ENCODE measurements at regions not wholly inside any gene's neighbourhood (a gene's known extent, or its start where the extent isn't known, plus 50 kb on each side); places are given as distances from the start of the nearest gene placed in this dataset.

- Mint-ChIP-seq H3K27ac (no peak overlapping the region), H3K4me1 (no peaks in the 10 kb centered on the region), H3K4me3 (no peak overlapping the region), H3K27me3 (peaks cover 4% of the 10 kb centered on the region), H3K9me3 (ENCODE audit: insufficient read depth) (no peaks in the 10 kb centered on the region)
- no peak for DNase-seq
- CTCF ChIA-PET, result no interaction called here
- POLR2A ChIA-PET, result no interaction called here
- Histone ChIP-seq H3K27ac (ENCODE audit: low read length in 2 of 2) (no peak overlapping the region), H3K79me2 (ENCODE audit: control insufficient read depth, insufficient read depth, low read length) (no peaks in the 10 kb centered on the region), H3K9me3 (ENCODE audit: control extremely low read depth in 1 of 3, control insufficient read depth in 2 of 3, insufficient read depth in 1 of 3, low read length in 2 of 3) (no peaks in the 10 kb centered on the region), H2AFZ (ENCODE audit: insufficient read depth, low read depth, low read length, poor library complexity, severe bottlenecking) (no peak overlapping the region), H3K4me3 (ENCODE audit: control extremely low read depth in 1 of 5, extremely low read depth in 1 of 5, insufficient read depth in 1 of 5, low read depth in 2 of 5, low read length in 4 of 5) (no peak overlapping the region), H3K4me2 (replicated peaks; ENCODE audit: low read depth, low read length, poor library complexity, severe bottlenecking) (no peak overlapping the region), H3K27me3 (replicated peaks in 1 of 4; ENCODE audit: control extremely low read depth in 1 of 4, control insufficient read depth in 3 of 4, insufficient read depth in 4 of 4, low read length in 3 of 4) (no peaks in the 10 kb centered on the region), H4K20me1 (ENCODE audit: control insufficient read depth, insufficient read depth, low read length, poor library complexity, severe bottlenecking) (no peaks in the 10 kb centered on the region), H3K36me3 (replicated peaks in 1 of 2; ENCODE audit: control extremely low read depth in 1 of 2, control insufficient read depth in 1 of 2, extremely low read depth in 1 of 2, insufficient read depth in 2 of 2, low read length in 1 of 2) (no peaks in the 10 kb centered on the region), H3K4me1 (ENCODE audit: control insufficient read depth in 2 of 2, insufficient read depth in 2 of 2, low read length in 2 of 2) (no peaks in the 10 kb centered on the region), H3K9ac (ENCODE audit: low read length) (no peak overlapping the region)
- WGBS (ENCODE audit: insufficient coverage), result no CpG with 5 or more reads among the region's 2 CpGs
- intact Hi-C loops (cut with micrococcal nuclease), result no loop called here
- TF ChIP-seq CTCF (IDR thresholded peaks at IDR 0.05), result no peak
- TF ChIP-seq EZH2 (IDR thresholded peaks at IDR 0.05; ENCODE audit: borderline replicate concordance, insufficient read depth, low read depth, low read length, poor library complexity, severe bottlenecking), result no peak
- no peak for ATAC-seq (ENCODE audit: low read depth)
Measured at GRCh38 chr5:103330875-103331274, 72.3 kb downstream of the MACIR start.
